ENCODE measurements at regions not wholly inside any gene's neighbourhood (a gene's known extent, or its start where the extent isn't known, plus 50 kb on each side); places are given as distances from the start of the nearest gene placed in this dataset.
"Not testable (repeated sequence)": the region's sequence is repeated elsewhere in the genome, so short reads cannot be mapped to it uniquely, and the experiment has no call there.

DNA sequence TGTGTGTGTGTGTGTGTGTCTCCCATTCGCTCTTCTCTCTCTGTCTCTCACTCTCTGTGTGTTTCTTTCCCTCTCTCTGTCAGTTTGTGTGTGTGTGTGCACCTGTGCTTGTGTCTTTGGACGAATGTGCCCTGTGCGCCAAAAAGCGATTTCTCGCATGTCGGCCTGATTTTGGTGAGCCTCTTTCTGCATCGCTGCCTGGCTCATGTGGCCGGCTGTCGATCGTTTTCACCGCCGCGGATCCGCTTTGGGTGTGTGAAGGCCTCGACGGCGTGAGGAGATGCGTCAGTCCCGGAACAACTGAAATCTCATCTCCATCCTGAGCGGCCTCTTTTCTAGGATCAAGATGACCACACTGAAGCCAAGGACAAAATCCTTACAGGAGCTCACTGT, 609.0 kb downstream of the KCNJ18 start:
- intact Hi-C loops (cut with DNase I) = no loop called here
- H3K4me1 ChIP-seq = no peaks in the 10 kb centered on the region
- no peak overlapping the region for H3K4me3 ChIP-seq
- no peaks in the 10 kb centered on the region for H3K9me3 ChIP-seq
- no peaks in the 10 kb centered on the region for H3K27me3 ChIP-seq
- H3K36me3 ChIP-seq = no peaks in the 10 kb centered on the region
- no peak for DNase-seq (ENCODE audit: extremely low spot score in 2 of 2)
- TF ChIP-seq, protein P1, sequence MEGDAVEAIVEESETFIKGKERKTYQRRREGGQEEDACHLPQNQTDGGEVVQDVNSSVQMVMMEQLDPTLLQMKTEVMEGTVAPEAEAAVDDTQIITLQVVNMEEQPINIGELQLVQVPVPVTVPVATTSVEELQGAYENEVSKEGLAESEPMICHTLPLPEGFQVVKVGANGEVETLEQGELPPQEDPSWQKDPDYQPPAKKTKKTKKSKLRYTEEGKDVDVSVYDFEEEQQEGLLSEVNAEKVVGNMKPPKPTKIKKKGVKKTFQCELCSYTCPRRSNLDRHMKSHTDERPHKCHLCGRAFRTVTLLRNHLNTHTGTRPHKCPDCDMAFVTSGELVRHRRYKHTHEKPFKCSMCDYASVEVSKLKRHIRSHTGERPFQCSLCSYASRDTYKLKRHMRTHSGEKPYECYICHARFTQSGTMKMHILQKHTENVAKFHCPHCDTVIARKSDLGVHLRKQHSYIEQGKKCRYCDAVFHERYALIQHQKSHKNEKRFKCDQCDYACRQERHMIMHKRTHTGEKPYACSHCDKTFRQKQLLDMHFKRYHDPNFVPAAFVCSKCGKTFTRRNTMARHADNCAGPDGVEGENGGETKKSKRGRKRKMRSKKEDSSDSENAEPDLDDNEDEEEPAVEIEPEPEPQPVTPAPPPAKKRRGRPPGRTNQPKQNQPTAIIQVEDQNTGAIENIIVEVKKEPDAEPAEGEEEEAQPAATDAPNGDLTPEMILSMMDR (IDR thresholded peaks at IDR 0.05) = no peak
- TF ChIP-seq POLR2AphosphoS5 (IDR thresholded peaks at IDR 0.05; ENCODE audit: insufficient read depth in 1 of 2, low read depth in 1 of 2) = no peak
- TF ChIP-seq POLR2A (IDR thresholded peaks at IDR 0.05) = no peak
- H3K27ac ChIP-seq = no peak overlapping the region

DNA sequence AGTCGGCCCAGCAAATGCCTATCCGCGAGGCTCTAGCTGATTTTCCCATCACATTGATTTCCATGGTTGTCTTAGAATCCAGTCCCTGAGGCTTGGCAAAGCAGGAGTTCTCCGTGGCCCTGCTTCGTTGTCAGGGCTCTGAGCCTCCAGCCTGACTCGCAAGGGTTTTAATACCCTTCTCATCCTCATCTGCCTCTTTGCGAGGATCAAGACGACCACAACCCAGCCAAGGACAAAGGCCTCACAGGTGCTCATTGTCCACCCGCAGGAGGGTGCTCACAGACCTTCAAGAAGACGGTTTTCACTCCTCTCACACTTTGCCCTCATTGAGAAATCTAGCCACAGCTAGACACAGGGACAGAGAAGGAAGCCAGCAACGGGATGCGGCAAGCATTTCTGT, 610.8 kb downstream of the KCNJ18 start:
- intact Hi-C loops (cut with DNase I) = no loop called here
- no peak for DNase-seq (ENCODE audit: extremely low spot score in 2 of 2)
- no peaks in the 10 kb centered on the region for H3K36me3 ChIP-seq
- no peak overlapping the region for H3K4me3 ChIP-seq
- H3K9me3 ChIP-seq = no peaks in the 10 kb centered on the region
- H3K27ac ChIP-seq = no peak overlapping the region
- no peaks in the 10 kb centered on the region for H3K27me3 ChIP-seq
- no peak for TF ChIP-seq POLR2AphosphoS5 (IDR thresholded peaks at IDR 0.05; ENCODE audit: insufficient read depth in 1 of 2, low read depth in 1 of 2)
- no peak for TF ChIP-seq POLR2A (IDR thresholded peaks at IDR 0.05)
- TF ChIP-seq, protein P1 (IDR thresholded peaks at IDR 0.05) = no peak
- H3K4me1 ChIP-seq = no peaks in the 10 kb centered on the region

DNA sequence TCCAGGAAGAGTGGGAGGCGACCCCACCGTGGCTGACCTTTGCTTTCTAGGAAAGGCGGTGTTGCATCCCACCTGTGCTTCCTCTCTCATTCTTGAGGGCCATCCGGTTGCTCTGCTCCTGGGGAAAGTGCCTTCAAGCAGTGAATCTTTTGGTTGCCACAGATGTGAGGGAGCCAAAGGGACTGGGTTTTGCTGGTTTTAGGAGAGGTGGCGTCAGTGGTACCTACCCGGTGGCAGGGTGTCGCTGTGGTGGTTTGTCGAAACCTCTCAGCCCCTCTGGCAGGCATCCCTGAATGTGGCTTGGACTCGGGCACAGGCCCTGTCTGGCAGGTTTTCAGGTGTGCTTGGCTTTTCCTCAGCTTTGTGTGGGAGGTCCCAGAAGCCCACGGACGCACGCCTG, 611.5 kb downstream of the KCNJ18 start:
- DNase-seq (ENCODE audit: extremely low spot score in 2 of 2) = no peak
- H3K4me3 ChIP-seq = no peak overlapping the region
- no peaks in the 10 kb centered on the region for H3K27me3 ChIP-seq
- H3K9me3 ChIP-seq = no peaks in the 10 kb centered on the region
- H3K36me3 ChIP-seq = no peaks in the 10 kb centered on the region
- intact Hi-C loops (cut with DNase I) = no loop called here
- H3K27ac ChIP-seq = no peak overlapping the region
- no peaks in the 10 kb centered on the region for H3K4me1 ChIP-seq
- TF ChIP-seq, protein P1 (IDR thresholded peaks at IDR 0.05) = no peak

DNA sequence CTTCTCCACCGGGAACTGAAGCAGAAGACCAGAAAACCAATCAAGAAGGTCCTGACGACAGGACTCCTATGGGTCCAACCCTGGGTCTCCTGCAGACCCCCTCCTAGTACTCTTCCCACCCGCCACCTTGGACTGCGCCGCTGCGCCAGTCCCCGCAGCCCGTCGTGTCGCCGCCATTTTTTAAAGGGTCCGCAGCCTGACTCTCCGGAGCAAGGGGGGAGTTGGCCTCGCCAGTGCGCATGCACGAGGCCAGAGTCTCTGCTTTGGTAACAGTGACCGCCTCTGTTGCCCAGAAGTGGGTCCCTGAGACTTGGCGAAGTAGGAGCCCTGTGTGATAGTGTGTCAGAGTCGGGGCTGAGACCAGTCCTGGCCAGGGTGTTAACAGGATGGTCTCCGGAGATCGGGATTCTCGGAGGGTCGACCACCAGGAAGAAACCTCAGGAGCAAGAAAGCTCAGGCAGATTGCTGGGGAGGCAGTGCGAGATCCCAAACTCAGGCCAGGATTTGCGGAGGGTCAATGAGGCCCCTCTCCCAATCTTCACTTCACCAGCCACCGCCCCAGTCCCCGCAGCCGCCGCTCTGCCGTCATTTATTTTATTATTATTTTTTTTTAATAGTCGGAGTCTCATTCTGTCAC, 612.5 kb downstream of the KCNJ18 start:
- no peaks in the 10 kb centered on the region for H3K36me3 ChIP-seq
- H3K27me3 ChIP-seq = no peaks in the 10 kb centered on the region
- no peaks in the 10 kb centered on the region for H3K9me3 ChIP-seq
- TF ChIP-seq, protein P1 (IDR thresholded peaks at IDR 0.05) = no peak
- no peak for TF ChIP-seq POLR2AphosphoS5 (IDR thresholded peaks at IDR 0.05; ENCODE audit: insufficient read depth in 1 of 2, low read depth in 1 of 2)
- TF ChIP-seq POLR2A (IDR thresholded peaks at IDR 0.05) = no peak
- H3K4me3 ChIP-seq = no peak overlapping the region
- H3K4me1 ChIP-seq = no peaks in the 10 kb centered on the region
- no peak overlapping the region for H3K27ac ChIP-seq
- intact Hi-C loops (cut with DNase I) = no loop called here
- no peak for DNase-seq (ENCODE audit: extremely low spot score in 2 of 2)

DNA sequence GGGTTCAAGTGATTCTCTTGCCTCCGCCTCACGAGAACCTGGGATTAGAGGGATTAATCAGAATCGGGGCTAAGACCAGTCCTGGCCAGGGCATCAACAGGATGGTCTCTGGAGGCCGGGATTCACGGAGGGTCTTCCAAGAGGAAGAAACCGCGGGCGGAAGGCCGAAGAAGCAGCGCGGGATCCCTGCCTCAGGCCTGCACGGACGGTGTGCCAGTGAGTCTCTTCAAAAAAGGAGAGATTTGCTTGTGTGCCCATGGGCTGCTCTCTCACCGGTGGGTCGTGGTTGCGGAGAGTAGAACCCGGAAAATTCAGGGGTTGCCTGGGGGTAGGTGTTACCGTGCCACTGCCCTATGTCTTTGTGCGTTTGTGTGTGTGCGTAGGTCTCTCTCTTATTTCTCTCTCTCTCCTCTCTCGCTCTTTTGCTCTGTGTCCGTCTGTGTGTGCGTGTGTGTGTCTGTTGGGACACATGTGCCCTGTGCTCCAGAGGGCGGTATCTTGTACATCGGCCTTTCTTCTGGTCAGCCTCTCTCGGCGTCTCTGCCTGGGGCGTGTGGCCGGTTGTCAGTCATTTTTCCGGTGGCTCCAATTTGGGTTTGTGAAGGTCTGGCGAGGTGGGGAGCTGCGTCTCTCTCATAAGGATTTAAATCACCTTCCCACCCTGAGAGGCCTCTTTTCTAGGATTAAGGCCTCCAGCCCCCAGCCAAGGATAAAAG, 613.2 kb downstream of the KCNJ18 start:
- H3K9me3 ChIP-seq = no peaks in the 10 kb centered on the region
- no peaks in the 10 kb centered on the region for H3K27me3 ChIP-seq
- intact Hi-C loops (cut with DNase I) = no loop called here
- DNase-seq (ENCODE audit: extremely low spot score in 2 of 2) = no peak
- no peak overlapping the region for H3K27ac ChIP-seq
- H3K36me3 ChIP-seq = no peaks in the 10 kb centered on the region
- no peak overlapping the region for H3K4me3 ChIP-seq
- no peaks in the 10 kb centered on the region for H3K4me1 ChIP-seq
- TF ChIP-seq POLR2AphosphoS5 (IDR thresholded peaks at IDR 0.05; ENCODE audit: insufficient read depth in 1 of 2, low read depth in 1 of 2) (no peak), POLR2A (IDR thresholded peaks at IDR 0.05) (no peak)
- TF ChIP-seq, protein P1 (IDR thresholded peaks at IDR 0.05) = no peak

DNA sequence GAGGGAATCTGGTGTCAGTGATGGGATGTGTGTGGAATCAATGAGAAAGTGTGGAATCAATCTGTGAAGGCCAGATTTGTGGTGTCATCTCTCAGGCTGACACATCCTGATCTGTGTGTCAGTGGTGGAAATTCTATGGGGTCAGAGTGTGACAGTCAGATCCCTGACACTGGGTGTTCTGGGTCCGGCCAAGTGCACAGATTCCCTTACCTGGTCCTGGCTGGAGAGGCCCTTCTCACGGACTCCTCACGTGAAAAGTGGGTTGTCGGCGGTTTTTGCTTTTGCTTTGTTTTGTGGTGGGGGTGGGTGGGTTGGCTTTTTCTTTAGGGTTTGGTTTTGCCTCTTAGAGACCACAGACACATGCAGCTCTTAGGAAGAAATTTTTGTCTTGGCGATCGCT, 618.0 kb downstream of the KCNJ18 start:
- H3K27me3 ChIP-seq; DNase-seq (ENCODE audit: extremely low spot score in 2 of 2); intact Hi-C loops (cut with DNase I): not testable (repeated sequence)

More for the DNA sequence above, 618.0 kb downstream of the KCNJ18 start:
- not testable (repeated sequence) for H3K27ac ChIP-seq, H3K9me3 ChIP-seq, H3K4me3 ChIP-seq, H3K4me1 ChIP-seq, H3K36me3 ChIP-seq

Data from vagina (tissue), 2 donors.